Activated naive CD8-positive, alpha-beta T cell treated with anti-CD3 and anti-CD28 coated beads, Interleukin-2, amount 10 ng/mL, durations not matched to agents 7 days and 5 days (primary cell): ENCODE measurements at regions not wholly inside any gene's neighbourhood (a gene's known extent, or its start where the extent isn't known, plus 50 kb on each side); places are given as distances from the start of the nearest gene placed in this dataset.

Experiments
- ATAC-seq: fragments of 150-1000 bp; cut with Tn5 transposase; one replicate; pipeline ENCODE4 v1.10.0; 2021; ENCODE audit warnings: low read depth, moderate library complexity
- POLR2A ChIA-PET: fragments of 350-600 bp; sonication (Branson Sonifier 250); formaldehyde crosslinking; loops from one replicate; lab custom pipeline; 2021; ENCODE audit warnings: antibody characterized with exemption; lab: Charles Lee
- DNase-seq: peaks from one replicate; pipeline ENCODE4 v3.0.0; 2021
- H3K27ac Mint-ChIP-seq: one replicate; pipeline ENCODE4 v1.8.0; 2022; ENCODE audit warnings: mild to moderate bottlenecking, mixed read lengths
- H3K27me3 Mint-ChIP-seq: one replicate; pipeline ENCODE4 v1.8.0; 2022; ENCODE audit warnings: mild to moderate bottlenecking, moderate library complexity, mixed read lengths
- H3K36me3 Mint-ChIP-seq: one replicate; pipeline ENCODE4 v1.8.0; 2021; ENCODE audit warnings: mild to moderate bottlenecking, mixed read lengths
- H3K4me1 Mint-ChIP-seq: one replicate; pipeline ENCODE4 v1.8.0; 2021; ENCODE audit warnings: mixed read lengths
- H3K4me3 Mint-ChIP-seq: one replicate; pipeline ENCODE4 v1.8.0; 2022; ENCODE audit warnings: mild to moderate bottlenecking, moderate library complexity, mixed read lengths
- H3K9me3 Mint-ChIP-seq: one replicate; pipeline ENCODE4 v1.8.0; 2021; ENCODE audit warnings: mixed read lengths

DNA sequence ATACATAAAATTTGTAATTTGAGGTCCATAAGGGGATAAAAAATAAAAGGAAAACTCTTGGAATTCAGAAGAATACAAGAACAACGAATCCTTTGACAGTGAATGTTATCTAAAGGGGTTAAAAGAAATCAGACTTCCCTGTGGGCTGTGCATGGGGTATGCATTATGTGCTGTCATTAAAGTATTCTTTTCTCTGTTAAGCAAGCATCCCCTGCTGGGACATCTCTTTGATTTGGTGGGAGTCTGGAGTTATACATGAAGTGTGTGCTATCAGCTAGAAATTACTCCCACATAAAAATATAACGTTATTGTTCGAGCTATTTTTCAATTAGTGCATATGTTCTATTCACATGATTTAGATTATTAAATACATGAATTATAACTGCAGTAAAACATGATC lies 195.2 kb downstream of the CENPW start:
- no peaks in the 10 kb centered on the region for H3K36me3 Mint-ChIP-seq
- H3K4me1 Mint-ChIP-seq: no peaks in the 10 kb centered on the region
- no peak for ATAC-seq
- POLR2A ChIA-PET: no interaction called here
- H3K4me3 Mint-ChIP-seq: no peak overlapping the region
- H3K27me3 Mint-ChIP-seq: peaks cover 2% of the 10 kb centered on the region
- H3K9me3 Mint-ChIP-seq: no peaks in the 10 kb centered on the region
- no peak for DNase-seq
- H3K27ac Mint-ChIP-seq: no peak overlapping the region

- Mint-ChIP-seq H3K27me3 (peaks cover 2% of the 10 kb centered on the region), H3K27ac (no peak overlapping the region), H3K9me3 (no peaks in the 10 kb centered on the region), H3K4me1 (no peaks in the 10 kb centered on the region), H3K4me3 (no peak overlapping the region), H3K36me3 (no peaks in the 10 kb centered on the region)
- DNase-seq (no peak), ATAC-seq (no peak)
- POLR2A ChIA-PET: no interaction called here
Measured at GRCh38 chr6:126535595-126535994, 195.7 kb downstream of the CENPW start.

- Mint-ChIP-seq H3K4me1 (no peaks in the 10 kb centered on the region), H3K9me3 (no peaks in the 10 kb centered on the region), H3K36me3 (no peaks in the 10 kb centered on the region), H3K27me3 (peaks cover 2% of the 10 kb centered on the region), H3K4me3 (no peak overlapping the region), H3K27ac (no peak overlapping the region)
- POLR2A ChIA-PET: no interaction called here
- DNase-seq (no peak), ATAC-seq (no peak)
Measured at GRCh38 chr6:126537061-126537816, 197.3 kb downstream of the CENPW start.

DNA sequence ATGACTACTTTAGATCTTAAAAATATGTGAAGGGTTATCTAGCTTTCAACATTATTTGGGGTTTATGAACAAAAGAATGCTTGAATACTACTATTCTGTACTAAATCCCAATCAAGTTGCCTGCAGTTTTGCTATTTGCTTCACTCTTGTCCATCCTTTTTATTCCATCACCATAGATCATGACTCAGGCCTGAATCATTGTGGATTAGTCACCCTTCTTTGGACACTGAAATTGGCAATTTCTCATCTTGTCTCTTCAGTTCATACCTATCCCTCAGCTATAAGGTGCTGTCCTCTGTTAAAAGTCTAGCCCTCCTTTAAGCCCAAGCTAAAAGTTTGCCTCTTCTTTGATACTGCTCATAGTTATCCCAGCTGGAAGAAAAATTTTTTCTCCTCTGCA lies 199.1 kb downstream of the CENPW start:
- Mint-ChIP-seq H3K36me3 (no peaks in the 10 kb centered on the region), H3K27ac (no peak overlapping the region), H3K9me3 (no peaks in the 10 kb centered on the region), H3K27me3 (peaks cover 2% of the 10 kb centered on the region), H3K4me1 (no peaks in the 10 kb centered on the region), H3K4me3 (no peak overlapping the region)
- ATAC-seq: no peak
- no peak for DNase-seq
- POLR2A ChIA-PET: no interaction called here

- no peaks in the 10 kb centered on the region for H3K4me1 Mint-ChIP-seq
- POLR2A ChIA-PET: no interaction called here
- H3K27me3 Mint-ChIP-seq: peaks cover 2% of the 10 kb centered on the region
- ATAC-seq (no peak), DNase-seq (no peak)
- no peak overlapping the region for H3K27ac Mint-ChIP-seq
- no peaks in the 10 kb centered on the region for H3K9me3 Mint-ChIP-seq
- no peak overlapping the region for H3K4me3 Mint-ChIP-seq
- H3K36me3 Mint-ChIP-seq: no peaks in the 10 kb centered on the region
Measured at GRCh38 chr6:126540161-126540560, 200.2 kb downstream of the CENPW start.

DNA sequence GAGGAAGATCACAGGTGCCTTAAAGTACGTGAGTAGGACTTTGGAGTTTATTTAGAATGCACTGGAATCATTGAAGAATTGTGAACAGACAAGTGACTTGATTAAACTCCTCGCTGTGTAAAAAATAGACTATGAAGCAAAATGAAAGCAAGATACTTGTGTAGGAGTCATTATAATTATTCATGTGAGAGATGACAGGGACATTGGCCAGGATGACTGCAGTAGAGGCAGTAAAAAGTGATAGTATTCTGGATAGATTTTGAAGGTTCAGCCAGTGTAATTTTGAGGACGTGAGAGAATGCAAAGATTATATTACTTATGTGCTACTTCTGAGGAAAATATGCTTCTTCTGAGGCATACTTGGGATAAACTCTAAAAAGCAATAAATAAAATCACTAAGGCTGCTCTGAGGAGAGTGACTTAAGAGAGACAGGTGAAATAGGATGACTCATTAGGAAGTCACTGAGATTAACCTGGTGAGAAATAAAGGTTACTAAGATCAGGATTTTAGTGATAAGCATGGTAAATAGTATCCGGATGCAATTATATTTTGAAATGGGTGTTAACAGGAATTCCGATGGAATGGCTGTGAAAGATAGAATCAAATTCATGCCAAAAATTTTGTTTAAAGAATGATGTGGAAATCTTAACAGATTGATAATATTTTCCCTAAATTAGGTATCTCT lies 202.0 kb downstream of the CENPW start:
- H3K36me3 Mint-ChIP-seq: no peaks in the 10 kb centered on the region
- POLR2A ChIA-PET: no interaction called here
- DNase-seq: no peak
- H3K27me3 Mint-ChIP-seq: no peaks in the 10 kb centered on the region
- H3K4me1 Mint-ChIP-seq: no peaks in the 10 kb centered on the region
- no peaks in the 10 kb centered on the region for H3K9me3 Mint-ChIP-seq
- no peak overlapping the region for H3K4me3 Mint-ChIP-seq
- ATAC-seq: no peak
- no peak overlapping the region for H3K27ac Mint-ChIP-seq

DNA sequence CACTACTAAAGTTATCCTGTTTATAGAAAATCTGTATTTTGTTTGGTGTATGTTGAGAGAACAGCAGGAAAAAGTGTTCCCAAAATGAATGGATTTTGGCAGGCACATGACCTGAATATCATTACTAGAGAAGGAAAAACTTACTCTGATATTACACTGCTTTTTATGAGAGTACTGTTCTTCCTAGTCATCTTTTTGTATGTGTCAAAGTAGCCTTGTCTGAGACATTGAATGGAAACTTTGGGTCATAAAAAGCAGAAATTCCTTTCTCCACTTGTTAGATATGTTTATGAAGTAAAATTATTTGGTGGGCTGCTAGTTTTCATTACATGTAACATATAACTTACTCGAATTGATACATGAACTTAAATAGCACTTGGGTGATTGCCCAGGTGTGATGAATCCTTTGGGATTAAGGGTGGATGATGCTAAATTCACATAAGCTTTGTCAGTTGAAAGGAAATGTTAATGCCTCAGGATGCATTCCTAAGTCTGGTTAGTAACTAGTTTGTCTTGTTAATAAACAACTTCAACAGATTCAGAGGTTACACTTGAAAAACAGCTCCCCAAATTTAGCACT lies 206.7 kb downstream of the CENPW start:
- Mint-ChIP-seq H3K9me3 (no peaks in the 10 kb centered on the region), H3K27ac (no peak overlapping the region), H3K27me3 (no peaks in the 10 kb centered on the region), H3K4me3 (no peak overlapping the region), H3K4me1 (no peaks in the 10 kb centered on the region), H3K36me3 (no peaks in the 10 kb centered on the region)
- ATAC-seq (no peak), DNase-seq (no peak)
- POLR2A ChIA-PET: no interaction called here

DNA sequence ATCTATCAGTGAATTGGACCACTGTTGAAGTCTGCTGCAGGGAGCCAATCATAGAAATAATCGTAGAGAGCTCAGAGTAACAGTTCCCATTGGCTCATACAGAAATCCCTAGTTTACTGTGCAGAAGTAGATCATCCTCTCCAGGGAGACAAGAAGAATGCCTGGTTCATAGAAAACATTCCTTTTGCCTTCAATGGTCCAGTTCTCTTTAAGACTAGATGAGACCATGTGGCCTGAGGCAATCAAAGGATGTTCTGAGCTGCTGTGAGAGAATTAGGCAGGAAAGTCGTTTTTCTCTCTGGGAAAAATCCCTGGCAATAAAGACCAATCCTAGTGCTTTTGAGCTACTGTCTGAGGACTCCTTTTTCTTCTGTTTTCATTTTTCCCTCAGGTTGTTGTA lies 208.4 kb downstream of the CENPW start:
- ATAC-seq (no peak), DNase-seq (no peak)
- no peaks in the 10 kb centered on the region for H3K9me3 Mint-ChIP-seq
- no peaks in the 10 kb centered on the region for H3K4me1 Mint-ChIP-seq
- POLR2A ChIA-PET: no interaction called here
- no peaks in the 10 kb centered on the region for H3K36me3 Mint-ChIP-seq
- H3K27ac Mint-ChIP-seq: no peak overlapping the region
- no peaks in the 10 kb centered on the region for H3K27me3 Mint-ChIP-seq
- no peak overlapping the region for H3K4me3 Mint-ChIP-seq

DNA sequence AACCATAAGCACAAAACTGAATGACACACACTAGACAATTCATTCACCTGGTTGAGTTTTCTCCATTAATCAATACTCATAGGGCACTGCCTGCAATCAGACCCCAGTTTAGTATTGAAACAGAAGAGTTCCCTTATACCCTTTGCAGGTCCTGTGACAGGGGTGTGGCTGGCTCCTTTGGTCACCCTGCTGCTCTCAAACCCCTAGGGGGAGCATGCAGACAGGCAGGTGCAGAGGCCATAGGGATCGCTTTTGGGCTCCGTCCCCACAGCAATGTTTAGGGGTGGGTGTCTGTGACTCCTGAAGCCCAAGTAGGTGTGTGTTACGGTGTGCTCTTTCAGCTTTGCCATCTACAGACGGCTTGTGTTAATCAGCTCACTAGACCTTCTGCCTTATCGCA lies 210.4 kb downstream of the CENPW start:
- Mint-ChIP-seq H3K27ac (no peak overlapping the region), H3K9me3 (no peaks in the 10 kb centered on the region), H3K36me3 (no peaks in the 10 kb centered on the region), H3K4me3 (no peak overlapping the region), H3K4me1 (no peaks in the 10 kb centered on the region), H3K27me3 (no peaks in the 10 kb centered on the region)
- no peak for ATAC-seq
- DNase-seq: no peak
- POLR2A ChIA-PET: no interaction called here

DNA sequence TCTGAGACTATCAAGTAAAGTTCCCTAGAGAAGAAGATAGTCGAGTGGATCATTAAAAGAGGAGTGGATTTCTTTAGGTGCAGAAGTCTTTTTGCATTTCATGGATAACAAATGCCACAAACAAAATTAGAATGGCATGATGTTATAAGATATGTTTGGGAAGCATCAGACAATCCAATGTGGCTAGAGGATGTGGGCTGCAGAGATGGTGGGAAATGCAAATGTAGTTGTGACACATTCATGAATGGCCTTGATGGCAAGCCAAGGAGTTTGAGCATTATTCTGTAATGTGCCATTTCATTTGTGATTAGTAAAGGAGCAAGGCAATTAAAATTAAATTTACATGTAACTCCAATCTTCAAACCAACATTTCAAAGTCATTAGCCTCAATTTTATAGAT lies 211.9 kb downstream of the CENPW start:
- Mint-ChIP-seq H3K27ac (no peak overlapping the region), H3K4me1 (no peaks in the 10 kb centered on the region), H3K4me3 (no peak overlapping the region), H3K27me3 (no peaks in the 10 kb centered on the region), H3K36me3 (no peaks in the 10 kb centered on the region), H3K9me3 (no peaks in the 10 kb centered on the region)
- DNase-seq: no peak
- POLR2A ChIA-PET: no interaction called here
- no peak for ATAC-seq

DNA sequence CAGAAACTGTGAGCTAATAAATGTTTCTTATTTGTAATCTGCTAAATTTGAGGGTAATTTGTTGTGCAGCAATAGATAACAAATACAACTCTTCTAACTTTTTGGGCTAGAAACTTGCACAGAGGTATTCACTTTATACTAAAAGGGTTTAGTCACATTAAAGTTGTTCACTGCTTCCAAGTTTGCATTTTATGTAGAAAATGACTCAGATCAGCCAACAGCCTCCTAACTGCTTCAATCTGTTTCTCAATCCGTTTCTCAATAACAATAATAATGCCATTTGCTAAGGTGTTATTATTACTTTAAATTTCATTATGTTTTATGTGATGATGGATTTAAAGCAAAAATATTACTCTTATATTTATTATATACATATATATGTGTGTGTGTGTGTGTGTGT lies 213.9 kb downstream of the CENPW start:
- POLR2A ChIA-PET: no interaction called here
- H3K27me3 Mint-ChIP-seq: no peaks in the 10 kb centered on the region
- no peak overlapping the region for H3K4me3 Mint-ChIP-seq
- ATAC-seq: no peak
- H3K27ac Mint-ChIP-seq: no peak overlapping the region
- no peaks in the 10 kb centered on the region for H3K4me1 Mint-ChIP-seq
- H3K36me3 Mint-ChIP-seq: no peaks in the 10 kb centered on the region
- no peaks in the 10 kb centered on the region for H3K9me3 Mint-ChIP-seq
- DNase-seq: no peak

GRCh38 chr6:126570507-126570906 lies 230.6 kb downstream of the CENPW start:
- Mint-ChIP-seq H3K4me3 (no peak overlapping the region), H3K27ac (no peak overlapping the region), H3K36me3 (no peaks in the 10 kb centered on the region), H3K4me1 (no peaks in the 10 kb centered on the region), H3K27me3 (no peaks in the 10 kb centered on the region), H3K9me3 (no peaks in the 10 kb centered on the region)
- POLR2A ChIA-PET: no interaction called here
- ATAC-seq (no peak), DNase-seq (no peak)

- H3K27ac Mint-ChIP-seq: no peak overlapping the region
- no peak for ATAC-seq
- no peak overlapping the region for H3K4me3 Mint-ChIP-seq
- H3K36me3 Mint-ChIP-seq: no peaks in the 10 kb centered on the region
- no peaks in the 10 kb centered on the region for H3K27me3 Mint-ChIP-seq
- no peaks in the 10 kb centered on the region for H3K9me3 Mint-ChIP-seq
- POLR2A ChIA-PET: no interaction called here
- H3K4me1 Mint-ChIP-seq: no peaks in the 10 kb centered on the region
- no peak for DNase-seq
Measured at GRCh38 chr6:126574301-126574700, 234.4 kb downstream of the CENPW start.

DNA sequence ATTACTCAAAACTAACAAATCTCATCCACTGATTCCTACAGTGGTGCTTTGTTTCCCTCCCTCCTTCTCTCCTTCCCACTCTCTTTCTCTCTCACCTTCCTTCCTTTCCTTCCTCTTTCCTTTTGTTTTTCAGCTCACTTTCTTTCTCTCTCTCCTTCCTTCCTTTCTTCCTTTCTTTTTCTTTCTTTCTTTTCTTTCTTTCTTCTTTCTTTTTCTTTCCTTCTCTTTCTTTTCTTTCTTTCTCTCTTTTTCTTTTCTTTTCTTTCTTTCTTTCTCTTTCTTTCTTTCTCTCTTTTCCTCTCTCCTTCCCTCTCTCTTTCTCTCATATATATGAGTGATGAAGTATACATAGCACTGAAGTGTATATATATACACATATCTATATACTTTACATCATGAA lies 241.4 kb downstream of the CENPW start:
- Mint-ChIP-seq H3K4me1 (no peaks in the 10 kb centered on the region), H3K9me3 (no peaks in the 10 kb centered on the region), H3K4me3 (no peak overlapping the region), H3K27ac (no peak overlapping the region), H3K36me3 (no peaks in the 10 kb centered on the region), H3K27me3 (no peaks in the 10 kb centered on the region)
- POLR2A ChIA-PET: no interaction called here
- DNase-seq: no peak
- no peak for ATAC-seq
